Right ventricle myocardium superior (tissue), 1 donor: ENCODE measurements at regions not wholly inside any gene's neighbourhood (a gene's known extent, or its start where the extent isn't known, plus 50 kb on each side); places are given as distances from the start of the nearest gene placed in this dataset.
A peak's percentile ranks its signal among the peaks of the same experiment; 100 is the strongest.

Experiments used
- ATAC-seq: fragments of 200-7000 bp; cut with Tn5 transposase; one replicate; pipeline ENCODE4 v1.9.1; 2020; ENCODE audit warnings: mild to moderate bottlenecking; ENCODE audit not compliant: poor library complexity
- DNase-seq: peaks from one replicate; pipeline ENCODE4 v3.0.0-alpha.2; 2020
- intact Hi-C: fragments of 100-400 bp; cut with DNase I; formaldehyde crosslinking; loops from one replicate; pipeline ENCODE4 v1.11.2; 2022
- donor health status: DM: no; HTN: yes; CAD: no; lungs with severe emphysema.

- intact Hi-C loops, result no loop called here
- ATAC-seq (no peak), DNase-seq (no peak)
These were observed 170.0 kb downstream of the SMIM20 start for GRCh38 chr4:26083987-26084386.

GRCh38 chr4:26084414-26084813 is 170.4 kb downstream of the SMIM20 start:
- intact Hi-C loops, result no loop called here
- DNase-seq (no peak), ATAC-seq (no peak)

- intact Hi-C loops, result loop anchor here (5.0 kb wide), 1 partner anchor 327 kb away; no protein-coding TSS in a partner anchor
- DNase-seq (no peak), ATAC-seq (no peak)
These were observed 171.5 kb downstream of the SMIM20 start for GRCh38 chr4:26085551-26085950.

- peak; percentile 73 for ATAC-seq
- intact Hi-C loops, result loop anchor here (5.0 kb wide), 1 partner anchor 325 kb away; no protein-coding TSS in a partner anchor
These were observed 172.8 kb downstream of the SMIM20 start for GRCh38 chr4:26086621-26087441.

GRCh38 chr4:26088433-26088928 is 174.5 kb downstream of the SMIM20 start:
- peak; percentile 31 for ATAC-seq
- DNase-seq, result no peak
- intact Hi-C loops, result loop anchor here (5.0 kb wide), 1 partner anchor 324 kb away; no protein-coding TSS in a partner anchor

More at GRCh38 chr4:26086621-26087441, 172.8 kb downstream of the SMIM20 start:
- no peak for DNase-seq

- no peak for ATAC-seq
- DNase-seq, result no peak
- intact Hi-C loops, result no loop called here
These were observed 179.5 kb downstream of the SMIM20 start for GRCh38 chr4:26093551-26093950.

- intact Hi-C loops, result no loop called here
- no peak for DNase-seq
- no peak for ATAC-seq
These were observed 180.1 kb downstream of the SMIM20 start for GRCh38 chr4:26094076-26094475.

GRCh38 chr4:26094911-26095310 is 180.9 kb downstream of the SMIM20 start:
- intact Hi-C loops, result no loop called here
- no peak for DNase-seq
- no peak for ATAC-seq

GRCh38 chr4:26099967-26100366 is 185.9 kb downstream of the SMIM20 start:
- intact Hi-C loops, result no loop called here
- ATAC-seq (no peak), DNase-seq (no peak)

GRCh38 chr4:26101011-26101410 is 187.0 kb downstream of the SMIM20 start:
- no peak for ATAC-seq
- no peak for DNase-seq
- intact Hi-C loops, result no loop called here

- ATAC-seq (no peak), DNase-seq (no peak)
- intact Hi-C loops, result no loop called here
These were observed 190.2 kb downstream of the SMIM20 start for GRCh38 chr4:26104056-26104685.

- intact Hi-C loops, result no loop called here
- peak; percentile 85 for ATAC-seq
- no peak for DNase-seq
These were observed 191.3 kb downstream of the SMIM20 start for GRCh38 chr4:26105337-26105736.

- ATAC-seq (peak; percentile 75), DNase-seq (no peak)
- intact Hi-C loops, result no loop called here
These were observed 192.0 kb downstream of the SMIM20 start for GRCh38 chr4:26105815-26106699.

GRCh38 chr4:26106776-26107175 is 192.8 kb downstream of the SMIM20 start:
- intact Hi-C loops, result no loop called here
- DNase-seq (no peak), ATAC-seq (no peak)

GRCh38 chr4:26108054-26108453 is 194.0 kb downstream of the SMIM20 start:
- intact Hi-C loops, result no loop called here
- no peak for ATAC-seq
- no peak for DNase-seq

GRCh38 chr4:26110493-26110892 is 196.5 kb downstream of the SMIM20 start:
- DNase-seq (no peak), ATAC-seq (no peak)
- intact Hi-C loops, result no loop called here

GRCh38 chr4:26113339-26113940 is 199.4 kb downstream of the SMIM20 start:
- DNase-seq, result no peak
- no peak for ATAC-seq
- intact Hi-C loops, result no loop called here

- no peak for DNase-seq
- ATAC-seq, result no peak
- intact Hi-C loops, result no loop called here
These were observed 202.0 kb downstream of the SMIM20 start for GRCh38 chr4:26116057-26116456.
